Adrenal gland (tissue), 5 donors: ENCODE measurements at regions not wholly inside any gene's neighbourhood (a gene's known extent, or its start where the extent isn't known, plus 50 kb on each side); places are given as distances from the start of the nearest gene placed in this dataset.

Source experiments
- POLR2A ChIP-seq, 2 donors: fragments of 450-650 bp; IDR thresholded peaks; one replicate each; pipeline ENCODE4 v1.6.1; 2017; ENCODE audit warnings: antibody characterized with exemption in 2 of 2, mild to moderate bottlenecking in 2 of 2, moderate library complexity in 1 of 2
- TF ChIP-seq, protein P1 (sequence below), 6 experiments: fragments of 450-650 bp in 4 of 6; fragments of 200-600 bp in 2 of 6; sonication (generic) in 1 of 6; IDR thresholded peaks; 1 replicate in 5 of 6; 2 replicates in 1 of 6; pipeline versions ENCODE4 v1.5.1 to v1.8.0; 2016 to 2021; ENCODE audit warnings: antibody characterized with exemption in 6 of 6, mild to moderate bottlenecking in 2 of 6, moderate library complexity in 1 of 6
- donor health status: DM: no; HTN: no; CAD: no.

DNA sequence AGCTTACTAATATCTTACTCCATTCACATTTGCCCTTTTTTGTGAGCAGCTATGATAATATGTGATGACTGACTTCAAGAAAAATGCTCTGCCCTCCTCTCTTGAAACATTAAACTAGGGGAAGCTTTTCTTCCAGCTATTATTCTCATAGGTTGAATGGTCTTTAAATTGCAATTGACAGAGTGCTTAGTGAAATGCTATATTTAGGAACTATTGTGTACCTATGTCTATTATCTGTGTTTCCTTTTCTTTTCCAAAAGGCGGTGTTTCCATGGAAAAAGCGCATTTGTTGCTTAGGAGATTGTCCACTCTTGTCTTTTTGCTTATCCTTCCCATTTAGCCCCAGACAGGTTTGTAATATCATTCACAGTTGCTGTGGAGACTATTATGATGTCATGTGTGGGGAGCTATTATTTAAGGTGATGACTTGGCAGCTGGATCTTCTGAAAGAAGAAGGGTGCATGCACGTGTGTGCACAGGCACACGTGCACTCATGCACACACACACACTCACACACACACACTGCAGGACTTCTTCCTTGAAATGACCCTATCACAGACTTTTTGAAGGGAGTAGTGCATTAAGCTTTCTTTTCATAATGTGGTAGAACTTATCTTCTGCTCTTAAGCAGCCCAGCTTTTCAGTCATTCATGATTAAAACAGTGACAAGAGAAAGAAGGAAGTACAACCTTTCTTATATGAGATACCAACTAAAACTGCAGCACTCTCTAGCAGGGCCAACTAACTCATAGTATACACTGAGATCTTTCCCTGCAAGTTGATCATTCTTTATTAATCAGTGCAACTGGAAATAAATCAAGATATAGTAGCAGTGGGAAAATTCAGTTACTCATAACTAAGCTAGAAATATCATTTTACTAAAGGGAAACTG is 340.8 kb upstream of the MTNR1B start:
- TF ChIP-seq, protein P1, sequence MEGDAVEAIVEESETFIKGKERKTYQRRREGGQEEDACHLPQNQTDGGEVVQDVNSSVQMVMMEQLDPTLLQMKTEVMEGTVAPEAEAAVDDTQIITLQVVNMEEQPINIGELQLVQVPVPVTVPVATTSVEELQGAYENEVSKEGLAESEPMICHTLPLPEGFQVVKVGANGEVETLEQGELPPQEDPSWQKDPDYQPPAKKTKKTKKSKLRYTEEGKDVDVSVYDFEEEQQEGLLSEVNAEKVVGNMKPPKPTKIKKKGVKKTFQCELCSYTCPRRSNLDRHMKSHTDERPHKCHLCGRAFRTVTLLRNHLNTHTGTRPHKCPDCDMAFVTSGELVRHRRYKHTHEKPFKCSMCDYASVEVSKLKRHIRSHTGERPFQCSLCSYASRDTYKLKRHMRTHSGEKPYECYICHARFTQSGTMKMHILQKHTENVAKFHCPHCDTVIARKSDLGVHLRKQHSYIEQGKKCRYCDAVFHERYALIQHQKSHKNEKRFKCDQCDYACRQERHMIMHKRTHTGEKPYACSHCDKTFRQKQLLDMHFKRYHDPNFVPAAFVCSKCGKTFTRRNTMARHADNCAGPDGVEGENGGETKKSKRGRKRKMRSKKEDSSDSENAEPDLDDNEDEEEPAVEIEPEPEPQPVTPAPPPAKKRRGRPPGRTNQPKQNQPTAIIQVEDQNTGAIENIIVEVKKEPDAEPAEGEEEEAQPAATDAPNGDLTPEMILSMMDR (IDR thresholded peaks at IDR 0.05): no peak
- TF ChIP-seq POLR2A (IDR thresholded peaks at IDR 0.05): no peak
